NCI-H526 treated with DMSO at 0.1 percent for 48 hours (cell line): ENCODE measurements at regions not wholly inside any gene's neighbourhood (a gene's known extent, or its start where the extent isn't known, plus 50 kb on each side); places are given as distances from the start of the nearest gene placed in this dataset.
"Not testable (repeated sequence)": the region's sequence is repeated elsewhere in the genome, so short reads cannot be mapped to it uniquely, and the experiment has no call there.

Source experiments
- DNase-seq: peaks from one replicate; lab custom pipeline; 2025; lab: John Stamatoyannopoulos, UW

DNA sequence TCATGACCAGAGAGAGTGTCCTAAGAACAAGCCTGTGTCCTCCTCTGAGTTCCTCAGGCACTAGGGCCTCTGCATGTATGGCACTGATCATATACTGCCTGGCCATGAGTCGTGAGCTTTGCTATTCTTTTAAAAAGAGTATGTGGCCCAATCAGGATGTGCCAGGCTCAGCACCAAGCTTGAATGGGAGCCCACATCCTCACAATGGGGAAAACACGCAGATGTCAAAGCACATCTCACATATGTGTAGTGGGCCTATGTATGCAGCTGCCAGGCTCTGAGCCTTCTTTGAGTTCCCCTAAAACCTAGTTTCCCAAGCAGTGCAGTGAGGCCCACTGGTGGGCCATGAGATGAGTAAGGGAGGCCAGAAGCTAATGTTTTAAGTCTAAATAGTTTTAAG is 69.9 kb upstream of the SLC1A4 start:
- DNase-seq: no peak

DNA sequence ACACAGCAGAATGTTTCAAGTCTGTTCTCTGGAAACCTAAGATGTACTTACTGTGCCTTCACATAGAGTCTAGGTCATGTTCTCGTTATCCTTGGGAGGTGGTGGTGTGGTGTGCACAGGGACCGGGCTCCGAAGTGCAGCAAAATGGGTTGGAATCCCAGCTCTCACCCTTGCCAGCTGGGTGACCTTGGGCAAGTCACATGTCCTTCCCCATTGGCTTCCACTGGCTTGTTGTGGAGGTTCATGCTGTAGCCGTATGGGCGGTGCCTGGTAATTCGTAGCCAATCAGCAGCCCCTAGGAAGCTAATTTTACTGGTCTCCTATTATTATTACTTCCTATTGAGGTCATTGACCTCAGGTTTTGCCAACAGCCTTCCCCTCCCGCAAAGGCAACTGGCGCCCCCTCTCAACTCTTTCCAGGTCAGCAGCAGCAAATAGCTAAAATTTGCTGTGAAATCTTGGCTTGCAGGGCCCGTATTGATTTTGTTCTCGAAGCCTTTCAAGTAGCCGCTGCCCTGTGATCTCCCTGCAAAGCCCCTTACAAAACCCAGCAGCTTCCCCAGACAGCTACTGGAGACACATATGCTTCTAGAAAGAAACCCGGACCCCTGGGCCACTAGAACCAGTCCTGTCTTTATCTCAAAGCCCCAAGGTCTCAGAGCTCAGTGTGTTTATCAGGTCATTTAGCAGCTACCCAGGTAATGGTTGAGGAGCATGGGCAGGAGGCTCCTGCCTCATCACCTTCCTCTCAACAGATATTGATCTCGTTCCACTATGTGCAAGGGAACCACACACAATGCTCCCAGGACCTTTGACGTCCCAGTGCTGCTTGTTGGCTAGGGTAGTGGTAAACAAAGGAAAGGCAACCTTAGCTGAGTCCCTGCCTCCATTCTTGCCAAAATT is 66.5 kb upstream of the SLC1A4 start:
- DNase-seq: no peak

DNA sequence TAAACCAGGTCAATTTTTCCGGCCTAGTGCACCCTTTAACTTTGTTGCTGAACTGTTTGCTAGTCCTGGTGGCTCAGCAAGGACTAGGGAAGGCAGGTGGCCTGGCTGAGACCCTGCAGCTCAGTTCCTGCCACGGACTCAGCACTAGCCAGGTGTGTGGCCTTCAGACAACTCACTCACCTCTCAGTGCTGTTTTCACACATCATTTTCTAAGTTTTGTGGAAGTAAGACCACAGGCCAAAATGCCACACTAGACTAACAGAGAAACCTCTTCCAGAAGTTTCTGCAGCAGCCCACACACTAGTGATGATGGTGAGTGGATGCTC is 65.9 kb upstream of the SLC1A4 start:
- DNase-seq: no peak

GRCh38 chr2:64924170-64924934 is 64.8 kb upstream of the SLC1A4 start:
- no peak for DNase-seq

DNA sequence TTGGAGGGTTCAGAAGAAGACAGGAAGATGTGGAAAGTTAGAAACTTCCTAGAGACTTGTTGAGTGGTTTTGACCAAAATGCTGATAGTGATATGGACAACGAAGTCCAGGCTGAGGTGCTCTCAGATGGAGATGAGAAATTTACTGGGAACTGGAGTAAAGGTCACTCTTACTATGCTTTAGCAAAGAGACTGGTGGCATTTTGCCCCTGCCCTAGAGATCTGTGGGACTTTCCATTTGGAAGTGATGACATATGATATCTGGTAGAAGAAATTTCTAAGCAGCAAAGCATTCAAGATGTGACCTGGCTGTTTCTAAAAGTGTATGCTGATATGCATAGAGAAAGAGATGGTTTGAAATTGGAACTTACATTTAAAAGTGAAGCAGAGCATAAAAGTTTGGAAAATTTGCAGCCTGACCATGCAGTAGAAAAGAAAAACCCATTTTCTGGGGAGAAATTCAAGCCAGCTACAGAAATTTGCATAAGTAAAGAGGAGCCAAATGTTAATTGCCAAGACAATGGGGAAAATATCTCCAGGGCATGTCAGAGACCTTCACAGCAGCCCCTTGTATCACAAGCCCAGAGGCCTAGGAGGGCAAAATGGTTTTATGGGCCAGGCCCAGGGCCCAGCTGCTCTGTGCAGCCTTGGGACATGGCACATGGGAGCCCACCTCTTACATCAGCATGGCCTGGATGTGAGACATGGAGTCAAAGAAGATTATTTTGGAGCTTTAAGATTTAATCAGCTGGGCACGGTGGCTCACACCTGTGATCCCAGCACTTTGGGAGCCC is 63.1 kb upstream of the SLC1A4 start:
- not testable (repeated sequence) for DNase-seq

DNA sequence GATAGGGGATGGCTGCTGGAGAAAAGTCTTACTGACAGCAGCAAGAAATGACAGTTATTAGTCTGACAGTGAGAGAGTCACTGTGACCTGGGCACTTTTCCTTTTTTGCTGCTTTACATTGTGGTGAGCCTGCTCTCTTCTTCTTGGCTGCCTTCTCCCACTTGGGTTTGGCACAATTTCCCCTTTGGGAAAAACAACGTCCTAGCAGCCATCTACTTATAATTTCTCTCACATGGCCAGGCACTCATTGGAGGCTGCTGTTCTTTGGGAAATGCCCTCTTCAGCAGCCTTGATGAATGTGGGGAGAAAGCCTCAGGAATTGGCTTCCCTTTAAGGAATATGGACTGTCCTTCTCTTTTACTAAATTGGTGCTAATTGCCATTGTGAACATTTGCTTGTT is 60.4 kb upstream of the SLC1A4 start:
- DNase-seq: no peak

DNA sequence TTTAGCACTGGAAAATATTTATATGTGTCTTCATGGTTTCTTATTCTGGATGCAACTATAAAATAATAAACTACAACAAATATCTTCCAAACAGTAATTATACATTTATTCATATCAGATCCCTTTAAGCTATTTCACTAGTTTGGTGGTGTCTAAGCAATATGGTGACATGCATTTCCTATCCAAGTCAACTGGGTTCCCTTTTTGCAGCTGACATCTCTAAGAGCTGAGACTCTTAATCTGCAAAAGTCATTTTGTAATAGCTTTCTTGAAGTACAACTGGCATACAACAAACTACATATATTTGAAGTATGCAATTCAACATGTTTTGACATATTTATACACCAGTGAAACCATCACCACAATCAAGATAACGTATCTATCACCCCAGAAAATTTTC is 59.9 kb upstream of the SLC1A4 start:
- no peak for DNase-seq

GRCh38 chr2:64930258-64930671 is 58.9 kb upstream of the SLC1A4 start:
- DNase-seq: no peak

DNA sequence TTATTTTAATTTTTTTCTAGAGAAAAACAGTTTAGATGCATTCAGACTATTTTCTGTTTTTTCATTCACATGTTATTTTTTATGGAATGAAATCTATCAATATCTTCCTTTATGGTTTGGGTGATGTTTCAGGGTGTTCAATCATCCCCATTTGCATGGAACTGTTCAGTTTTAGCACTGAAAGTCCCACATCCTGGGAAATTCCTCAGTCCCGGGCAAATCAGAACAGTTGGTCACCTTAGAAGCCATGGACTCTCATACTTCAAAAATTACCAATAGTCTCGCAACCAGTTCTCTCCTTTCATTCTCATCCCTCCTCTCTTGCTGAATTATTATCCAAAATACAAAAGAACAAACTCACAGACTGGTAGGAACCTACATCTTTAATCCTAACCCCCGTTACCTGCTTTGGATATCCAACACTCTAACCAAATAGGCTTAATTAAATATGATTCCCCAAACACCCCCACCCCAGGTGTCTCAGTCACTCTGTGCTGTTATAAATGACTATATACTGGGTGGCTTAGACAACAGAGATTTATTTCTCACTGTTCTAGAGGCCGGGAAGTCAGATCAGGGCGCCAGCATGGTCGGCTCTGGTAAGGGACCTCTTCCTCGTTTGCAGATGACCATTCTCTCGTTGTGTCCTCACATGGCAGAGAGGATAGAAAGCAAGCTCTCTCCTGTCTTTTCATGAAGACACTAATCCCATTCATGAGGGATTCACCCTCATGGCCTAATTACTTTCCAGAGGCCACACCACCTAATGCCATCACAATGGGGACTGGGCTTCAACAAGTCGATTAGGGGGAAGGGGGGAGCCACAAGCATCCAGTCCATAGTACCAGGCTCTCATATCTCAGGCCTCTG is 57.7 kb upstream of the SLC1A4 start:
- no peak for DNase-seq

DNA sequence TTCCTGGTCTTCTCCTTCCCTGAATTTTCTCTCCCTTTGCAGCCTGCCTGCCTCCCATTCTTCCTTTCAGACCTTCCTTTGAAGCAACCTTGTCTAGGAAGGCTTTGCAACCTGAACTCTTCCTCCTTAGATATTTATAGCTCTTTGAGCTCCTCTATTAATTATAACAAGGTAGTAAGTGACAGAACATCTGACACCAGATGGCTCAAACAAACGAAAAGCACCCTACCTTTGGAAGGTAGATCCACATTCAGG is 57.2 kb upstream of the SLC1A4 start:
- DNase-seq: no peak

- no peak for DNase-seq
Observed at GRCh38 chr2:64932371-64933216, 56.6 kb upstream of the SLC1A4 start.

- DNase-seq: peak; percentile 47
Observed at GRCh38 chr2:64934530-64934929, 54.7 kb upstream of the SLC1A4 start.

- no peak for DNase-seq
Observed at GRCh38 chr2:64936809-64937208, 52.4 kb upstream of the SLC1A4 start.

DNA sequence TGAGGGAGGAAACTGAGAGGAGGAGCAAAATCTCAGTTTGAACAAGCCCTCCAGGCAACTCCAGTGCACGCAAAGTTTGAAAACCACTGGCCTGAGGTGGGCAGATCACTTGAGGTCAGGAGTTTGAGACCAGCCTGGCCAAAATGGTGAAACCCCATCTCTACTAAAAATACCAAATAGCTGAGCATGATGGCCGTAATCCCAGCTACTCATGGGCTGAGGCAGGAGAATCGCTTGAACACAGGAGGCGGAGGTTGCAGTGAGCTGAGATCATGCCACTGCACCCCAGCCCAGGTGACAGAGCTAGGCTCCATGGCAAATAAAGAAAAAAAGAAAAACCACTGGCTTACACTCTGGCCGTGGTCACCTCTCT is 51.9 kb upstream of the SLC1A4 start:
- DNase-seq: not testable (repeated sequence)

DNA sequence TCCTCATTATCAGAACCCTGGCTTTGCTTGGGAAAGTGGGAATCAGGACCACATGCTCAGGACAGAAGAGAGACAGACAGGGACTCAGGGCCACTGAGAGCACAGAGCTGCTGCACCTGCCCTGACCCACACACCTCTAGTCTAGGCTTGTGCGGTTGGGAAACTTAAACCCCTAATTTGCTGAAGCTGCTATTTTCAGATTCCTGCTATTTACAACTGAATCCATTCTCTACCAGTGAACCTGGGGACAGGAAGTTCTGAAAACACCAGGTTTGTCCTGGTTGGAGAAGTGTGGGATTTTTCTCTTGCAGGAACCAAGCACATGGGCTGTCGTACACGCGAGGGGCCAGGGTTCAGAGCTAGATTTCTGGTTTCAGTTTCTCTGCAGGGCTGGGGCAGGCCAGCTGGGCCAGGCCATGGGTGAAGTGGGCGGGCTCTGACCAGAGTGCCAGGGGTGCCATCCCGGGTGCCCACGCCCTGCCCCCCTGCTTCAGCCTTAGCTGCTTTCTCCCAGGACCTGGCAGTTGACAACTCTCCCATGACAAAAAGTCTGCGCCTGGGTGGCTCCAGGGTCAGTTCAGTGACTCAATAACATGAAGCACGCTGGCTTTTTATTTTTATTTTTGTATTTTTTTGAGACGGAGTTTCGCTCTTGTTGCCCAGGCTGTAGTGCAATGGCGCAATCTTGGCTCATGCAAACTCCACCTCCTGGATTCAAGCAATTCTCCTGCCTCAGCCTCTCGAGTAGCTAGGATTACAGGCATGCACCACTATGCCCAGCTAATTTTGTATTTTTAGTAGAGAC is 51.3 kb upstream of the SLC1A4 start:
- DNase-seq: no peak

GRCh38 chr2:64938607-64939285 is 50.5 kb upstream of the SLC1A4 start:
- DNase-seq: no peak

DNA sequence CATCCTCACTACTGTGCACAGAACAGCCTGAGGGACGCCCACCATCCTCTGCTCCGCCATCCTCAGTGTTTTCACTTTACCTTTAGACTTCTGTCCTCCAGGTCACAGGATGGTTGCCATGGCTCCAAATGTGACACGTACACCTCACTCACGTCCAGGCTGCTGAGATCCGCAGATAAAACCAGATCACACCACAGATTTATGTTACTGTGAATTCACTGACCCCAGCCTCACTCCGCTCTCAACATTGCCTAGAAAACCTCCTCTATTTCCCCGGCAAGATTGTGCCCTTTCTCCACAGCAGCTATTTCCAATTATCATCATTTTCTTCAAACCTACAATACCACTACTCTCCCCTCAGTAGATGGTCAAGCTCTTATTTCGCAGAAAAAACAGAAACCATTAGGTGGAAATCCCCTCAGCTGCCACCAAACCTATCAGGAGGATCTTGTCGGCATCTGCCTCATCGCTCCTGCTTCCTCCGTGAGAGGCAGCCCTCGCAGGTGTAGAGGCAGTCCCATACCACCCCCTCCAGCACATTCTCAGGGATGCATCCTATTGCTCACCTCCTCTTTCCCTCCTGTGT is 49.8 kb upstream of the SLC1A4 start:
- no peak for DNase-seq
